Nephron (organoid): ENCODE measurements at regions not wholly inside any gene's neighbourhood (a gene's known extent, or its start where the extent isn't known, plus 50 kb on each side); places are given as distances from the start of the nearest gene placed in this dataset.

Experiments
- H3K27ac Mint-ChIP-seq, 3 experiments: 2 replicates each; pipeline ENCODE4 v1.8.0; 2020; ENCODE audit warnings: mixed read lengths in 3 of 3, mild to moderate bottlenecking in 2 of 3, moderate library complexity in 1 of 3
- H3K27me3 Mint-ChIP-seq: 2 replicates; pipeline ENCODE4 v1.8.0; 2021; ENCODE audit warnings: low read depth, mild to moderate bottlenecking, moderate library complexity, mixed read lengths
- H3K36me3 Mint-ChIP-seq: 2 replicates; pipeline ENCODE4 v1.8.0; 2020; ENCODE audit warnings: low read depth, mixed read lengths
- H3K4me1 Mint-ChIP-seq: 2 replicates; pipeline ENCODE4 v1.8.0; 2020; ENCODE audit warnings: mixed read lengths
- H3K4me3 Mint-ChIP-seq, 3 experiments: 2 replicates each; pipeline ENCODE4 v1.8.0; 2020; ENCODE audit warnings: mild to moderate bottlenecking in 3 of 3, mixed read lengths in 3 of 3, moderate library complexity in 2 of 3
- H3K9me3 Mint-ChIP-seq: 2 replicates; pipeline ENCODE4 v1.8.0; 2020; ENCODE audit warnings: mixed read lengths
- CTCF ChIP-seq, 3 experiments: fragments of 200-600 bp; sonication (generic); IDR thresholded peaks; one replicate each; pipeline ENCODE4 v1.5.0; 2021; ENCODE audit warnings: antibody characterized with exemption in 3 of 3; ENCODE audit not compliant: unreplicated experiment in 3 of 3

DNA sequence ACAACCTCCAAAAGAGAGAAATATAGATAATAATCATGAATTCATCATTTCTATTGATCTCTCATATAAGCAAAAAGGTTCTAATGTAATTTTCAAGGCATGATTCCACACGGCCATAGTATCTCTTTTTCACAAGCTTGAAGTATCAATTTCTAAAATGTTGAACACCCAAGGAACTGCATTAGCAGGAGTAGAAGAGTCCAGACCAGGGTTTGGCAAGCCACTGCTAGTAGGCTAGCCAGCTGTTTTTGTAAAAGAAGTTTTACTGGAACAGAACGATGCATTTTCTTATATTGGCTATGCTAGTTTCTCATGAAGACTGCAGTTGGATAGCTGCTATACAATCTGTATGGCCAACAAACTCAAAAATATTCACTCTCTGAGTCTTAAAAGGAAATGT is 481.5 kb upstream of the MIR17HG start:
- no peaks in the 10 kb centered on the region for H3K27me3 Mint-ChIP-seq
- H3K27ac Mint-ChIP-seq, result peak overlapping the region in 2 of 3 experiments; percentile 50 to 54
- H3K4me1 Mint-ChIP-seq, result peaks cover 5% of the 10 kb centered on the region
- no peak overlapping the region for H3K4me3 Mint-ChIP-seq
- H3K9me3 Mint-ChIP-seq, result no peaks in the 10 kb centered on the region
- TF ChIP-seq CTCF (IDR thresholded peaks at IDR 0.05; ENCODE audit: unreplicated experiment in 3 of 3), result no peak
- H3K36me3 Mint-ChIP-seq, result no peaks in the 10 kb centered on the region

- Mint-ChIP-seq H3K4me1 (peaks cover 5% of the 10 kb centered on the region), H3K9me3 (peaks cover 2% of the 10 kb centered on the region), H3K27ac (peak overlapping the region; percentile 8 to 35 (median 30)), H3K36me3 (no peaks in the 10 kb centered on the region), H3K27me3 (no peaks in the 10 kb centered on the region), H3K4me3 (no peak overlapping the region)
- peak; percentile 61 to 79 (median 74) for TF ChIP-seq CTCF (IDR thresholded peaks at IDR 0.05; ENCODE audit: unreplicated experiment in 3 of 3)
These were observed 480.2 kb upstream of the MIR17HG start for GRCh38 chr13:90867336-90867683.

GRCh38 chr13:90868321-90868920 is 479.1 kb upstream of the MIR17HG start:
- Mint-ChIP-seq H3K36me3 (no peaks in the 10 kb centered on the region), H3K27ac (no peak overlapping the region), H3K4me1 (peaks cover 5% of the 10 kb centered on the region), H3K27me3 (no peaks in the 10 kb centered on the region), H3K9me3 (peaks cover 2% of the 10 kb centered on the region), H3K4me3 (no peak overlapping the region)
- peak; percentile 76 to 91 (median 79) for TF ChIP-seq CTCF (IDR thresholded peaks at IDR 0.05; ENCODE audit: unreplicated experiment in 3 of 3)

DNA sequence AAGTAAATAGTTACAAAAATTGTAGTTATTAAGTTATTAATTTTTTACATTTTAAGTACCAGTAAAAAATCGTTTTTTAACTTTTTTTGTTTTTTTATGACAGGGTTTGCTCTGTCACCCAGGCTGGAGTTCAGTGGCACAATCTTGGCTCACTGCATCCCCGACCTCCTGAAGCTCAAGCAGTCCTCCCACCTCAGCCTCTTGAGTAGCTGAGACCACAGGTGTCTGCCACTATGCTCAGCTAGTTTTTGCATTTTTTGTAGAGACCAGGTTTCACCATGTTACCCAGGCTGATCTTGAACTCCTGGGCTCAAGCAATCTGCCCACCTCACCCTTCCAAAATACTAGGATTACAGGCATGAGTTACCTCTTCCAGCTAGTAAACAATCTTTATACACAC is 477.9 kb upstream of the MIR17HG start:
- H3K4me1 Mint-ChIP-seq, result peaks cover 5% of the 10 kb centered on the region
- no peaks in the 10 kb centered on the region for H3K36me3 Mint-ChIP-seq
- H3K27ac Mint-ChIP-seq, result no peak overlapping the region
- H3K9me3 Mint-ChIP-seq, result peaks cover 2% of the 10 kb centered on the region
- H3K27me3 Mint-ChIP-seq, result no peaks in the 10 kb centered on the region
- no peak overlapping the region for H3K4me3 Mint-ChIP-seq
- no peak for TF ChIP-seq CTCF (IDR thresholded peaks at IDR 0.05; ENCODE audit: unreplicated experiment in 3 of 3)

GRCh38 chr13:90872491-90873025 is 474.9 kb upstream of the MIR17HG start:
- Mint-ChIP-seq H3K4me3 (no peak overlapping the region), H3K4me1 (no peaks in the 10 kb centered on the region), H3K27ac (no peak overlapping the region), H3K27me3 (no peaks in the 10 kb centered on the region), H3K9me3 (peaks cover 2% of the 10 kb centered on the region), H3K36me3 (no peaks in the 10 kb centered on the region)
- TF ChIP-seq CTCF (IDR thresholded peaks at IDR 0.05; ENCODE audit: unreplicated experiment in 3 of 3), result no peak

DNA sequence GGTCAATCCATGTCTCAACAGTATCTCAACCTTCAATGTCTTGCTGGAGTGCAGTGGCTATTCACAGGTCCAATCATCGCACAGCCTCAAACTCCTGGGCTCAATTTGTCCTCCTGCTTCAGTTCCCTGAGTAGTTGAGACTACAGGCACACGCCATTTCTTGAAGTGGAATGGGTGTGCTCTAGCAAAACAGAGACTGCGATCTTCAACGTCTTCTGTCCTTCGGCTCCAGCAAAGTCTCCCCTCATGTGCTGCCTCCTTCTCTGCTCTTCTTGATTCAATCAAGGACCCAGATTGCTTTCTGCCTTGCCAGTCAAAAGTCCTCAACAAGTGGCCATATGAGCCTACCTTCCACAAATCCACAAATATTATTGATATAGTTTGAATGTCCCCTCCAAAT is 466.7 kb upstream of the MIR17HG start:
- no peak for TF ChIP-seq CTCF (IDR thresholded peaks at IDR 0.05; ENCODE audit: unreplicated experiment in 3 of 3)
- no peaks in the 10 kb centered on the region for H3K9me3 Mint-ChIP-seq
- peaks cover 4% of the 10 kb centered on the region for H3K27me3 Mint-ChIP-seq
- H3K36me3 Mint-ChIP-seq, result no peaks in the 10 kb centered on the region
- no peak overlapping the region for H3K4me3 Mint-ChIP-seq
- no peaks in the 10 kb centered on the region for H3K4me1 Mint-ChIP-seq
- H3K27ac Mint-ChIP-seq, result no peak overlapping the region
